ENCODE measurements at regions not wholly inside any gene's neighbourhood (a gene's known extent, or its start where the extent isn't known, plus 50 kb on each side); places are given as distances from the start of the nearest gene placed in this dataset.

DNA sequence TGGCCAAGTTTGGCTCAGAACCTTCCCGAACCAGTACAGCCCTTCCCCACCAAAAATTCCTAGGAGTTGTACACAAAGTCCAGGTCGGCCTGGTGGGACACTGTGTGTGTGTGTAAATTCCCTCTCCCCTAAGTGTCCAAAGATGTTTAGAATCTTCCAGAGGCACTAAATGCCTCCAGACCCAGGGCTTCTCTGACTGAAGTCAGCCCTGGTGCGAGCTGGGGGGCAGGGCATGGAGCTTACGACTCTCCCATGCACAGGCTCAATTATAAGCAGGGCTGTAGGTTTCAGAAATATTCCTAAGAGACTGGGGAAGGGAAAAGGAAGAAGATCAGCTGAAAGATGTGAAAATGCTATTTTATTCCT is 106.9 kb upstream of the ATF7IP start:
- no peak overlapping the region for H3K4me3 ChIP-seq (ENCODE audit: low read length)
- no peak for TF ChIP-seq CTCF (conservative IDR thresholded peaks at IDR 0.05; ENCODE audit: low read length)
- DNase-seq (ENCODE audit: low read depth): peak; percentile 41

DNA sequence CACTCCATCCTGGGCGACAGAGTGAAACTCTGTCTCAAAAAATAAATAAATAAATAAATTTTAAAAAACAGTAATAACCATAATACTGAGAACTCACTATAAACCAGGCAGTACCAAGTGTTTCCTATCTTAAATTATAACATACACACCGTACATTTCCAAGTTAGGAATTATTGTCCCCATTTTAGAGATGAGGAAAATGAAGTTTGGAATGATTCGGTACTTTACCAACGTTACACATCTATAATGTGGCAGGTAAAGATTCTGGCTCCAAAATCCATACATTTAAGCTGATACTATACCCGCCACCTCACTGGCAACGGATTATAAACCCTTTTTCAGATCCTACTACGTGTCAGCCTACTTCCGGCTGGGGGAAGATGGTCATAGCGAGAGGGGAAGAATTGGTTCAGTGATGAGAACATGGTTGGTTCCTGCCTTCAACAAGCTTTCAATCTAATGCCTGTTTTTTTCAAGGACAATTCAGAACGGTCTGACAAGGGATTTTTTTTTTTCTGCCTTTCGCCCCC is 105.9 kb upstream of the ATF7IP start:
- TF ChIP-seq CTCF (conservative IDR thresholded peaks at IDR 0.05; ENCODE audit: low read length): no peak
- H3K4me3 ChIP-seq (ENCODE audit: low read length): no peak overlapping the region
- DNase-seq (ENCODE audit: low read depth): no peak

DNA sequence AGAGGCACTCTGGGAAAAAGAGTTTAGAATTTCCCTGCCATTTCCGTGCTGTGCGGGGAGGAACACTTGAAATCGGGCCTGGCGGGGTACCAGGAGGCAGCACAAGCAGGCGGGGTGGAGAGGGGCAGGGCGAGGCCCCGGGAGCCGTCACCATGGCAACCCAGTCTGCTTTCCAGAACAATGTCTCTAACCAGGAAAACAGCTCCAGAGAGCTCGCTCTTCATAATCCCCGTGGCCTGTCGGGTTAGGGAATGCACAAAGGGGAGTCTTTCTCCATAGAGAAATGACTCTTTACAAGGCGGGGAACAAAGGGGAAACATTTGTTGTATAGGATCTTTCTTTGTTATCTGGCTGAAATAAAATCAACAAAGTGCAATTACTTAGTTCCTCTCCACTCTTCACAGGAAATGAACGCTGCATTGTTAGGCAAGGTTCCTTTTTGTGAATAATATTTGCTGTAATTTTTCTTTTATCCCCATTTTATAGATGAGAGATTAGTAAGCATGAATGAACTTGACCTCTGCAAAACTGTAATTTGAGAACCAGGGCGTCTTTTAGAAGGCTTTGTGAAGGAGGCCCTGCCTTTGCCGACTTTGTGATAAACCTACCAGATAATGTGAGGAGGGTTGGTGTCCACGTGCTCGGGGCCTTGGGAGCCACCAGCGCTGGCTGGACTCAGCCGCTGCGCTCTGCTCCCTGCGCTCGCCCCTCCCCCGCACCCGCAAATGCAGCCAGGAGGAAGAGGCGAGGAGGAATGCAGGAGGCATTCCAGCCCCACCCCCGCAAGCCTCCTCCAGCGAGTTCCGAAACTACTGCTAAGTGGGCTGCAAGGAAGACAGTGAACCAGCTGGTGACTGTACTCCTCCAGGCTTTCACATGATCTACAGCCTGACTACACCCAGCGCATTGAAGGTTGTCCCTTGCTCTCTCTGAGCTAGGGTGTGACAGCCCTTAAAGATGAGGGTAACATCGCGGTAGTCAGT is 105.2 kb upstream of the ATF7IP start:
- H3K4me3 ChIP-seq (ENCODE audit: low read length): peak overlapping the region; percentile 36
- no peak for TF ChIP-seq CTCF (conservative IDR thresholded peaks at IDR 0.05; ENCODE audit: low read length)
- peak; percentile 96 for DNase-seq (ENCODE audit: low read depth)

GRCh38 chr12:14261096-14261495 is 104.4 kb upstream of the ATF7IP start:
- TF ChIP-seq CTCF (conservative IDR thresholded peaks at IDR 0.05; ENCODE audit: low read length): no peak
- no peak for DNase-seq (ENCODE audit: low read depth)
- no peak overlapping the region for H3K4me3 ChIP-seq (ENCODE audit: low read length)

DNA sequence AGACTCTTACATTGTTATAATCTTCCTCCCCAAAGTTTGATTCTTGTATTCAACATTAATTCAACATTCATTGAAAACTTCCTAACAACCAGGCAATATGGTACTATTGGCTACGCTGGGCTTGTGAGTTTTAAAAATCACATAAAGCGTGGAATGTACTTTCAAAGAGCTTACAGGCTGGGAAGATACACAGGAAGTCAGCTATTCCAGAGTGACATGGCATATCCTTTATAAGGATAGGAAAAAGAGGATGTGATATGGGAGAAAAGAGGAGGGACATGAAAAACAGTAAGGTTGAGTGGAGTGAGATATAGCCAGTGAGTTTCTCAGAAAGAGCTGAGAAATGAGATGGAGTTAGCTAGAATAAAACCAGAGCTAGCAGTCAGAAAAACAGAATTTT is 103.6 kb upstream of the ATF7IP start:
- DNase-seq (ENCODE audit: low read depth): no peak
- no peak for TF ChIP-seq CTCF (conservative IDR thresholded peaks at IDR 0.05; ENCODE audit: low read length)
- no peak overlapping the region for H3K4me3 ChIP-seq (ENCODE audit: low read length)

GRCh38 chr12:14262771-14263511 is 102.5 kb upstream of the ATF7IP start:
- H3K4me3 ChIP-seq (ENCODE audit: low read length): no peak overlapping the region
- DNase-seq (ENCODE audit: low read depth): no peak
- TF ChIP-seq CTCF (conservative IDR thresholded peaks at IDR 0.05; ENCODE audit: low read length): no peak
